Stimulated activated CD4-positive, alpha-beta T cell treated with anti-CD3 and anti-CD28 coated beads, Interleukin-15, amount 100 ng/mL, for 1 hour (primary cell): ENCODE measurements at regions not wholly inside any gene's neighbourhood (a gene's known extent, or its start where the extent isn't known, plus 50 kb on each side); places are given as distances from the start of the nearest gene placed in this dataset.
"Not testable (repeated sequence)": the region's sequence is repeated elsewhere in the genome, so short reads cannot be mapped to it uniquely, and the experiment has no call there.

Experiments
- DNase-seq, 2 donors: peaks; one replicate each; pipeline ENCODE4 v3.0.0-alpha.2; 2020; ENCODE audit warnings: low read depth in 1 of 2, low spot score in 1 of 2

GRCh38 chr3:72536878-72537267 lies 311.4 kb downstream of the SHQ1 start:
- no peak for DNase-seq

DNA sequence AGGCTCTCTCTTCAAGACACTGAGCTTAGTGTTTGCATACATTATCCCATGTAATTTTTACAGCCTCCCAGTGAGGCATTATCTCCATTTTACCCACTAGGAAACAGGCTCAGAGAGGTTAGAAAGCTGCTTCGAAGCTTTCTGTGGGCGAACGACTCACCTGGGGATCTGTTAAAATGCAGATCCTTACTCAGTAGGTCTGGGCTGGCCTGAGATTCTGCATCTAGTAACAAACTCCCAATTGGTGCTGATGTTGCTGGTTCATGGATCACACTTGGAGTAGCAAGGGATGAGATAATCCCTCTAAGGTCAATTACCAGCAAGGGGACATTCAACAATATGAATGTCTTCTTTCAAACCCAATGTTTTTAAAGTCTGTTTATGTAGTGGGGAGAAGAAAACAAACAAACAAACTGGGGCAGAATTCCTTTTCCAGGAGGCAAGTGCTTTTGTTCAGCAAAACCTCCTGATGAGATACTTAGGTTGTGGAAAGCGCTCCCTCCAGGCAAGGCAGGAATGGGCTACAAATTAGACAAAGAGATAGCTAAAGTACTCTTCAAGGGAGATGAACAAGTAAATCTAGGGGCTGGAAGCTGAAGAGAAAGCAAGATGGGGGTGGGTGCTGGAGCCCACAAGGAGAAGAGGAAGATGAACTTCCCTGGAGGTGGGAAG lies 311.9 kb downstream of the SHQ1 start:
- DNase-seq = no peak

GRCh38 chr3:72535772-72536171 lies 312.5 kb downstream of the SHQ1 start:
- no peak for DNase-seq

DNA sequence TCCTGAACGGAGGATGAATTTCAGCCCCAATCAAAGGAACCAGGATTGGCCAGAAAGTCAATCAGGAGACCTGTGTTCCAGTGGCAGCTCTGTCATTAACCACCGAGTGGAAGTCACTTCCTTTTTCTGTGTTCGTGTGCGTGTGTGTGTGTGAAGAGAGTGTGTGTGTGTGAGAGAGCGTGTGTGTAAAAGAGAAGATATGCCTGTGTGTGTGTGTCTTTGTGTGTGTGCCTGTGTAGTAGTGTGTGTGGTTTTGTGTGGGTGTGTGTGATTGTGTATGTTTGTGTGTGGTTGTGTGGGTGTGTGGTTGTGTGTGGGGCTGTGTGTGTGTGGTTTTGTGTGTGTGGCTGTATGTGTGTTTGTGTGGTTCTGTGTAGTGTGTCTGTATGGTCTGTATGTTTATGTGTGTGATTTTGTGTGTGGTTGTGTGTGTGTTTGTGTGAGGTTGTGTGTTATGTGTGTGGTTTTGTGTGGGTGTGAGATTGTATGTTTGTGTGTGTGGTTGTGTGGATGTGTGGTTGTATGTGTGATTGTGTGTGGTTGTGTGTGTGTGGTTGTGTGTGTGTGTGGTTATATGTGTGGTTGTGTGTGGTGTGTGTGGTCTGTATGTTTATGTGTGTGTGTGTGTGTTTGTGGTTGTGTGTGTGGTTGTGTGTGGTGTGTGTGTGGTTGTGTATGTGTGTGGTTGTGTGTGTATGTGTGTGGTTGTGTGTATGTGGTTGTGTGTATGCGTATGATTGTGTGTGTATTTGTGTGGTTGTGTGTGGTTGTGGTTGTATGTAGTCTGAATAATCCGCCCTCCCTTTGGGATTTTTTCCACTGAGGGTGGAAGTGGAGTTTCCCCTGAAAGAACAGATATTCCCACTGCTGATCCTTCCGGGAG lies 314.4 kb downstream of the SHQ1 start:
- no peak for DNase-seq

DNA sequence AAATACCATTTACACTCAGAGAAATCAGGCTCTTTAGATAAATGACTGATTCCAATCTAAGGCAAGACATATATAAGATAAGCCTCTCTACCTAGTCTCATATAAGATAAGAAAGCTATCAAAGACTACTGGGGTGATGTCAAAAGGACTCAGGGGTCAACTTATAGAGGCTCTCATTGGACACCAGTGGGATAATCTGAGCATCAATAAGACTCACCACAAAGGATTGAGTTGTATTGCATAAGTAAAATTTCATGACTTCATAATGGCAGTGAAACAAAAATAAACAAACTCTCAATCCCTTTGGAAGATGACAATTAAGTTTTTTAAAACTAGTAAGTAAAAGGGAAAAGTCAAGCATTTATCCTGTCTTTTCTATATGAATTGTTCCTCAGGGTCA lies 317.8 kb downstream of the SHQ1 start:
- DNase-seq = no peak

- DNase-seq = no peak
These were observed 319.2 kb downstream of the SHQ1 start for GRCh38 chr3:72529081-72529480.

DNA sequence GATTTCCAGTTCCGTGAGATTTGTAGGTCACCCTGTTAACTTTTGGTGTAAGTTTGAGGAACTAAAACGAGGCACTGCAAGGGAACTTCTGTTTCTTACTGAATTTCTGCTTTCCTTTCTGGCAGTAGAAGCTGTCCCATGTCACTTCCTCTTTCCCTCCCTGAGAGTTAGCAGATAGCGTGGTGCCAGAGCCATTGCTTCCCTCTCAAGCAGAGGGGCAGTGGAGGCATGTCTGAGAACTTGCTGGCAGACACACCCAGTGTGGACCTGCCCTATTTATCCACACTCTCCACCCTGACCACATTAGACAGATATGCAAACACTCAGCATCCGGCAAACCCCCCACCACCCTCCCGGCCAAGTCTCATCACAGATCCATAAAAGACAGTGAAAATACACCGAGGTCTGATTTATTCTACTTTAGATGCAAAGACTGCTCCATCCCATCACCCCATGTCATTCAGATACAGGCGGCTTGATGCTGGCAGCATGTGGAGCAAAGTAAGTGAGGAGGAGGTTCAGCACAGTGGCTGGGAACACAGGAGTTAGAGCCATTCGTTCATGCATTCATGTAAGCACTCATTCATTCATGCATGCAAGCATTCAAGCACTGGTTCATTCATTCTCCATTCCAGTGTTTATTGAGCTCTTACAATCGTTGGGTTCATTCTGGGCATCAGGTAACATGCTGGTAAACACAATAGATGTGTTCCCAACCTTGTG lies 324.7 kb downstream of the SHQ1 start:
- no peak for DNase-seq

DNA sequence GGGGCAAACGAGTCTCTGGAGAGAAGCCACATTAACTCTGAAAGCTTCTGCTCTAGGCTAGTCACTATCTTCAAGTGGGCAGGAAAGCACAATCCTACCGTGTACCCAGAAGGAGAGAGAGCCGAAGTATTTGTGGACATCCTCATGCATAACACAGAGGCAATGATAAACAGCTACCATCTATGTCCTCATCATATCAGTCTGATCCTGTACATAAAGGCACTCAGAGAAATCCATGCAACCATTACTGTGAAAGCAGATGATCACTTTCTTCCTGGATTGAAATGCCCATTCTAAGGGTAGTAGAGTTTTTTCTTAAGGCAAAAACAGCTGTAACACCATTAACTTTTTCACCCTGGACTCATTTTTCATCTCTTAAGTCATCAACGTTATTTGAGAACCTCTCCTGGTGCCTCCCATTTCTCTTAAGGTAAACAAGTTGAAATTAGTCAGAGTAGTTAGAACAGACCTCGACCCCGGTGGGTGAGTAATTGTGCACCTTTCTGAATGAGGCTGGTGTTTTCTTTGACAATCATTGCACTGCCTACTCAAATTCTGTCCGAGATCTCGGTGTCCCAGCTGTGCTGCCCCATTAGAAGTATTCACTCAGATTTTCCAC lies 327.4 kb downstream of the SHQ1 start:
- peak in 1 of 2 donors; percentile 11 for DNase-seq

GRCh38 chr3:72519946-72520604 lies 328.2 kb downstream of the SHQ1 start:
- DNase-seq = no peak

DNA sequence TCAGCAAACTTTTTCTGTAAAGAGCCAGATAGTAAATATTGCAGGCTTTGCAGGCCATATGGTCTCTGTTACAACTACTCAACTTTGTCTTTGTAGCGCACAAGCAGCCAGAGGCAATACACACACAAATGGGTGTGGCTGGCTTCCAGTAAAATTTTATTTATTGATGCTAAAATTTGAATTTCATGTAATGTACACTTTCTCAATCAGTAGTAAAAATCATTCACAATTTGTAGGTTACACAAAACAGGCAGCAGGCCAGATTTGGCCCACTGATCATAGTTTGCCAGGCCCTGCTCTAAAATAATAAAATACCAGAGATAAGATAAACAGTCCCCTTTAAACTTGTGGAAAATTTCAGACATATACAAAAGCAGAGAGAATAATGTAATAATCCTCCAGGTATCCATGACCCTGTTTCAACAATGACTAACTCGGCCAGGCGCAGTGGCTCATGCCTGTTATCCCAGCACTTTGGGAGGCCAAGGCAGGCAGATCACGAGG lies 330.3 kb downstream of the SHQ1 start:
- no peak for DNase-seq

DNA sequence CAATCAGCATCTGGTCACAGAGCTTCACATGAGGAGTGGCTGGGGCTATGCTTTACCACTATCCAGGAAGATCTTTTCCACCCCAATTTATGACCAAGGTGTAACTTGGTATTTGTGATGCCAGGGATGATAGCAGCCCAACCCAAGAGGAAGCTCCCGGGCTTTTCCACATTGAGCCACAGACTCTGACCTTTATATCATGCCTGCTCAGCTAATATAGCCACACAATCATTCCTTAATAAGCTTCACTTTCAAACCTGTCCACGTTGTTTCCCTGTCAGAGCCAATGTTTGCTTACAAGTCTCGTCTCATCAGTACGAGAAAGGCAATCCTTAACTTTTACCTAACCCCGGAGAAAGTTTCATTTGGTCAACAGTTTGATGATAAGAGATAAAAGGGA lies 330.9 kb downstream of the SHQ1 start:
- DNase-seq = no peak

DNA sequence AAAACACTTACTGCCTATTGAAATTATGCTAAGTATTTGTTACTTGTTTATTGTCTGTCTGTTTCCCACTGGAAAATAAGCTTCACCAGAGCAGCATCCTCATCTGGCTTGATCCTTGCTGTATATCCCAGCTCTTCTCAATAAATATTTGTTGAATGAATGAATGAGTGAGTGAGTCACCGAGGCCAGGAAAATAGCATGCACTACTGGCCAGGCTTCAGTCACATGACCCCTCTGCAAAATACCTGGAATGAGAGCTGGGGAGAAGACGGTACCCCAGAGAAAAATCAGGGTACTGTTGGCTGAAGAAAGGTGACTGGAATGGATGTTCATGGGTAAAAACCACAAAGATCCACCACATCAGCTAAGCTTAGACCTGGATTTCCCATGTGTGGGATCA lies 331.9 kb downstream of the SHQ1 start:
- DNase-seq = no peak

DNA sequence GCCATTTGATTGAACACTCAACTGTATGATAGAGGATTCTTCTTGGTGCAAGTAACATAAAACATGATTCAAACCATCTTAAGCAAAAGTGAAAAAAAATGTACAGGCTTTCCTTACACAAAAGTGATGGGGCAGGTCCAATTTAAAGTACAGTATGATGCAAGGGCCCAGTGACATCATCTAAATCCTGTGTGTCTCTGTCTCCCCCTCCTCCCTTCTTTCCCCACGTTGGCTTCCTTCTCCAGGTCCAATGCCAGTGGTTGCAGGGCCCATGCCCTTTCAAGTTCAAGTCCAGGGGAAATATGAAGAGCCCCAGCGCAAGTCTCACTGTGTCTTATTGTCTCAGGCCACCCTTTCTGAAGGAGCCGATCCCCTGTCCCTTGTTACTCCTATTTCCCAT lies 332.3 kb downstream of the SHQ1 start:
- no peak for DNase-seq

- DNase-seq = no peak
These were observed 333.0 kb downstream of the SHQ1 start for GRCh38 chr3:72515281-72515680.

DNA sequence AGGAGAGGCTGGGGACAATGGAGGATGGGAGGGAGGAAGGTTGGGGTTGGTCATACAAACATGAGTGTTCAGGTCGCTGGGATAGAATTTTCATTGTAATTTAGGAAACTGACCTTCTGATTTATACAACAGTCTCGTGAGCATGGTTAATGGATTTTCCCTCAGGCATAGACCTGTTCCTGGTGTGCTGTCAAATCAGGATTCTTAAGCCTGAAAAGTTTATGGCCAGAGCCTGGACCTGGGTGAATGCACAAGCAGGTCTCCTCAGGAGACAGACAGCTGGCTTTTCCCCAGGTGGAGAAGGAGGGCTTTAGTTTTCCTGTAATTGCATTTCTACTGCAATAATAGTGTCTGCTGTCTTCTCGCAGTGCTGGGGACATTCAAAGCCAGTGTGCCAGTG lies 338.0 kb downstream of the SHQ1 start:
- DNase-seq = no peak

- no peak for DNase-seq
These were observed 342.5 kb downstream of the SHQ1 start for GRCh38 chr3:72505539-72506405.

DNA sequence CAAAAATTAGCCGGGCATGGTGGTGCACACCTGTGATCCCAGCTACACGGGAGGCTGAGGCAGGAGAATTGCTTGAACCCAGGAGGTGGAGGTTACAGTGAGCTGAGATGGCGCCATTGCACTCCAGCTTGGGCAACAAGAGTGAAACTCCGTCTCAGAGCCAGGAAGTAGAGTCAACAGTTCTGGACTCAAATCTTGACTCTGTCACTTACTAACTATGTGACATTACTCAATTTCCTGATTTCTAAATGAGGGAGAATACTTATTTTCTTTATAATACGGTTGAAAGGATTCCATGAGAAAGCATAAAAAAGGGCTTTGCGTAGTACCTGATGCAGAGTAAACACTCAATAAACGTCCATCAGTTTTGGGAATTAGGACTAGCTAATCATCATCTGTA lies 350.7 kb downstream of the SHQ1 start:
- not testable (repeated sequence) for DNase-seq

DNA sequence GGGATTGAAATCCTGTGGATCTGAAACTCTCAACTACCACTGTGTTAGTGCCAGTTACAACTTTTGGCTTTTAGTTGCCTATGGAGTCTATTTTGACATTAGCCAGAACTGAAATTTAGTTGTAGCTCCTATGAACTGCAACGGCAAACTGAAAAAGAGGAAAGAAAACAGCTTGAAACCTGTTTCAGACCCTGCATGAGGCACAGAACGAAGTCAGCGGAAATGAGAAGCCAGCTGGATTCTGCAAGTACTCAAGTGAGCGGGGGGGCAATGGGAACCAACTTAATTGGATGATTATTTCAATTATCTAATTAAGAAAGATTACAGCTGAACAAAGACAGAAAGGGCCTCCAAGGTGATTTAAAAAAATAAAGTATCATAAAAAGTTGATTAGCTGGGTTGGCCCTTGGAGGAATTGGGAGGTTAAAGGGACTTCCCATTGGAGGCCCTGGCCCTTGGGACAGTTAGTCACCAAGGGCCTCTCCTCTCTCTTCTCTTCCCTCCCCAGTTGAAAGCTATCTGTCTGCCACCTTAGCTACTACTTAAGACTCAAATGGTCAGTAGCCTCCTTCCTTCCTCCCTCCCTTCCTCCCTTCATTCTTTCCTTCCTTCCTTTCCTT lies 352.1 kb downstream of the SHQ1 start:
- no peak for DNase-seq

- no peak for DNase-seq
These were observed 353.6 kb downstream of the SHQ1 start for GRCh38 chr3:72494626-72495025.
